ENCODE measurements at regions not wholly inside any gene's neighbourhood (a gene's known extent, or its start where the extent isn't known, plus 50 kb on each side); places are given as distances from the start of the nearest gene placed in this dataset.

- Mint-ChIP-seq H3K4me1 (peaks cover 51 to 59% of the 10 kb centered on the region in 2 experiments), H3K9me3 (peaks cover 0 to 8% of the 10 kb centered on the region in 2 experiments; a peak in 2 of 5 replicates), H3K27ac (no peak overlapping the region), H3K36me3 (ENCODE audit: insufficient read depth in 1 of 3, low read depth in 3 of 3) (no peaks in the 10 kb centered on the region), H3K27me3 (ENCODE audit: low read depth) (peaks cover 13% of the 10 kb centered on the region), H3K4me3 (no peak overlapping the region)
- H4K91ac ChIP-seq (ENCODE audit: insufficient read length, low read depth, low read length): no peak overlapping the region
- no peak overlapping the region for H2BK120ac ChIP-seq (ENCODE audit: low read depth, low read length, poor library complexity, severe bottlenecking)
- H3K27me3 ChIP-seq (ENCODE audit: insufficient read depth, low read length): no peaks in the 10 kb centered on the region
- no peaks in the 10 kb centered on the region for H3K9me3 ChIP-seq (ENCODE audit: control insufficient read depth, low read depth, low read length)
- H2BK15ac ChIP-seq (ENCODE audit: low read depth, low read length): no peak overlapping the region
- no CpG with 5 or more reads among the region's 6 CpGs for WGBS (ENCODE audit: extremely low coverage, insufficient read length, low lambda C conversion rate)
- H3K4ac ChIP-seq (ENCODE audit: low read depth, low read length): no peak overlapping the region
- no peak overlapping the region for H2BK5ac ChIP-seq (ENCODE audit: insufficient read length, low read length)
- H2BK12ac ChIP-seq (ENCODE audit: insufficient read length, low read depth, low read length): no peak overlapping the region
- no peak overlapping the region for H3T11ph ChIP-seq (ENCODE audit: low read length)
- no peak overlapping the region for H2AK5ac ChIP-seq (ENCODE audit: insufficient read length, low read length)
- H3K9ac ChIP-seq (ENCODE audit: extremely low read depth, insufficient read length, low read length): no peak overlapping the region
- H3K79me1 ChIP-seq (ENCODE audit: insufficient read depth, low read depth, low read length, poor library complexity, severe bottlenecking): no peaks in the 10 kb centered on the region
- no peaks in the 10 kb centered on the region for H3K79me2 ChIP-seq (ENCODE audit: insufficient read depth, low read length)
- TF ChIP-seq CTCF (conservative IDR thresholded peaks at IDR 0.05): no peak
- H3K18ac ChIP-seq (ENCODE audit: insufficient read length, low read depth, low read length): no peak overlapping the region
- no peak overlapping the region for H3K27ac ChIP-seq (ENCODE audit: insufficient read length, low read depth, low read length)
- H3K4me1 ChIP-seq (ENCODE audit: insufficient read depth, low read length): peaks cover 9% of the 10 kb centered on the region; the same call in 1 of the 2 replicates
- H3K14ac ChIP-seq (ENCODE audit: insufficient read depth, low read length): no peak overlapping the region
- no peak overlapping the region for H3K56ac ChIP-seq (ENCODE audit: insufficient read length, low read depth, low read length)
- H3K4me2 ChIP-seq (ENCODE audit: insufficient read depth, insufficient read length, low read length): no peak overlapping the region
- no peak overlapping the region for H3K23ac ChIP-seq (ENCODE audit: insufficient read length, low read depth, low read length)
- no peaks in the 10 kb centered on the region for H4K20me1 ChIP-seq (ENCODE audit: control insufficient read depth, insufficient read depth, insufficient read length)
- H3K23me2 ChIP-seq (ENCODE audit: insufficient read length, low read depth, low read length, poor library complexity, severe bottlenecking): no peaks in the 10 kb centered on the region
- no peak overlapping the region for H2AFZ ChIP-seq (ENCODE audit: low read length)
- H4K5ac ChIP-seq (ENCODE audit: insufficient read length, low read depth, low read length): no peak overlapping the region
- H4K8ac ChIP-seq (replicated peaks; ENCODE audit: insufficient read length, low read depth, low read length): no peak overlapping the region
- DNase-seq: no peak
- no peak overlapping the region for H2BK20ac ChIP-seq (ENCODE audit: low read depth, low read length, poor library complexity, severe bottlenecking)
Observed at GRCh38 chr22:27635852-27636251, 165.7 kb downstream of the MN1 start.
